ENCODE measurements at regions not wholly inside any gene's neighbourhood (a gene's known extent, or its start where the extent isn't known, plus 50 kb on each side); places are given as distances from the start of the nearest gene placed in this dataset.

DNA sequence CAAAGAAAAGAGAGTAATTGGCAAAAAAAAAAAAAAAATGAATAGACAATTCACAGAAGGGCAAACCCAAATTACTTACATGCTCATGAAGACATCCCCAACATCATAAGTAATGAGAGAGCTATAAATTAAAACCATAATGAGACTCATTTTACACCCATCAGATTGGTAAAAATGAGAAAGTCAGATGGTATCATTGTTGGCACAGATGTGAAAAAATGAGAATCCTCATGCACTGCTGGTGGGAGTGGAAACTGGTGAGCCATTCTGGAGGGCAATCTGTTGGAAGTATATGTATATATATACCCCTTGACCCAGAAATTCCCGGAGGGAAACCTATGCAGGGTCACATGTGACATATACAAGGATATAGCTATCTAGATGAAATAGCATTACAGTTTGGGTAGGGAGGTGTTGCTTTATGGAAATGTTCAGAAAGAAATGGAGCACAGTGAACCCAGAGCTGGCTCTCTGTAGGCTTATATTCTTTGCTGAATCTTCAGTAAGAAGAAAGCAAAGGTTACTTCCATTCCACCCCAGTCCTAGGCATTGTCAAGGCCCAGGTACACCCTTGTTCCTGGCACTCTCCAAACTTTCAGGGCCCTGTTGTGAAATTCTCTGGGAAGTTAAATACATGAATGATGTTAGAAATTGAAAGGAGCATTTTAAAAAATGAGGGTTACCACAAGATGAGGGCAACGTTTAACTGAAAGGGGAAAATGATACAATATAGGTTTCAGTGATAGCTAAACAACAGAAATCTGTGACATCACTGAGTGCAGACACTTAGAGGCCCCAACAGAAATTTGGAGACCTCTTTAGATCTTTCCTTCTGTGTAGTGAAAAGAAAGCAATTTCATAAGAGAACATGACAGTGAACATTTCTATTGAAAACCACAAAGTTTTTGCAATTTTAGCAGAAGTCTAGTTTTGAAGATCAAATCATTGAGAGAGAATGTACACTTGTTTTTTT, 132.7 kb upstream of the TPRG1 start:
- H3K9me3 ChIP-seq (ENCODE audit: insufficient read depth in 2 of 2, low read depth in 1 of 2, low read length in 1 of 2): no peaks in the 10 kb centered on the region
- no peak overlapping the region for H3K27ac ChIP-seq (ENCODE audit: low read depth, low read length)
- H3K14ac ChIP-seq (ENCODE audit: insufficient read length): no peak overlapping the region
- no peaks in the 10 kb centered on the region for H4K20me1 ChIP-seq (replicated peaks in 1 of 2; ENCODE audit: control insufficient read depth in 1 of 2, insufficient read depth in 2 of 2, low read length in 2 of 2)
- H3K56ac ChIP-seq (replicated peaks; ENCODE audit: insufficient read length, low read depth, low read length): no peak overlapping the region
- H3K4me3 ChIP-seq (ENCODE audit: extremely low read depth in 1 of 4, insufficient read depth in 2 of 4, low read depth in 3 of 4, low read length in 4 of 4): no peak overlapping the region
- no peaks in the 10 kb centered on the region for H3K36me3 ChIP-seq (ENCODE audit: control insufficient read depth in 2 of 4, insufficient read depth in 4 of 4, low read length in 3 of 4)
- H4K5ac ChIP-seq (ENCODE audit: insufficient read length, low read depth, low read length): no peak overlapping the region
- H2AK5ac ChIP-seq (ENCODE audit: low read depth, low read length): no peak overlapping the region
- H2BK20ac ChIP-seq (ENCODE audit: low read length): no peak overlapping the region
- no peak overlapping the region for H4K8ac ChIP-seq (ENCODE audit: extremely low read depth, insufficient read depth, low read length)
- no peak overlapping the region for H3K9ac ChIP-seq (replicated peaks in 1 of 4; ENCODE audit: extremely low read depth in 1 of 4, low read depth in 3 of 4, low read length in 3 of 4)
- no peak overlapping the region for H2BK5ac ChIP-seq (ENCODE audit: low read depth, low read length)
- DNase-seq (ENCODE audit: low read depth in 1 of 2, low spot score in 2 of 2): no peak
- no peak overlapping the region for H3K4me2 ChIP-seq (ENCODE audit: insufficient read depth in 1 of 2, low read depth in 2 of 2, low read length in 2 of 2)
- no peak overlapping the region for H2BK12ac ChIP-seq (ENCODE audit: low read depth, low read length)
- CTCF ChIA-PET (ENCODE audit: partially characterized antibody): interaction anchor here (0.6 to 4.2 kb wide), 8 partner anchors 10 to 1763 kb away, joined by 3 to 29 read pairs (median 4); no protein-coding TSS in a partner anchor
- H2AFZ ChIP-seq (ENCODE audit: low read length): no peak overlapping the region
- no peak overlapping the region for H2BK15ac ChIP-seq (ENCODE audit: low read length)
- H3K23me2 ChIP-seq (ENCODE audit: low read depth, low read length): no peaks in the 10 kb centered on the region
- no peak for FAIRE-seq
- no peak overlapping the region for H3K18ac ChIP-seq (ENCODE audit: extremely low read depth, low read length)
- no peak overlapping the region for H3K4ac ChIP-seq (replicated peaks; ENCODE audit: insufficient read length, low read depth, low read length)
- TF ChIP-seq SIX5 (IDR thresholded peaks at IDR 0.05; ENCODE audit: low read depth, low read length) (no peak), POLR2AphosphoS5 (IDR thresholded peaks at IDR 0.05; ENCODE audit: low read depth, low read length) (no peak), EGR1 (IDR thresholded peaks at IDR 0.05; ENCODE audit: borderline replicate concordance, low read depth, low read length) (no peak), TAF1 (IDR thresholded peaks at IDR 0.05; ENCODE audit: low read depth, low read length) (no peak), RFX5 (IDR thresholded peaks at IDR 0.05; ENCODE audit: borderline replicate concordance, low read depth, low read length) (no peak)
- H2BK120ac ChIP-seq (replicated peaks; ENCODE audit: low read depth, low read length): no peak overlapping the region
- H3K27me3 ChIP-seq (replicated peaks in 1 of 4; ENCODE audit: control insufficient read depth in 3 of 4, extremely low read depth in 1 of 4, insufficient read depth in 3 of 4, low read length in 3 of 4): no peaks in the 10 kb centered on the region
- H3K79me1 ChIP-seq (ENCODE audit: low read depth, low read length): no peaks in the 10 kb centered on the region
- 87% methylated on average over 2 of the region's 2 CpGs; no CpG with 5 or more reads in 1 of the 2 experiments for WGBS, 2 experiments (ENCODE audit: extremely low coverage in 1 of 2, insufficient coverage in 1 of 2, insufficient read length in 1 of 2, insufficient replicate concordance in 2 of 2, low coverage in 1 of 2, low lambda C conversion rate in 2 of 2, missing lambda C conversion rate in 1 of 2)
- POLR2A ChIA-PET (ENCODE audit: partially characterized antibody): no interaction called here
- no peak overlapping the region for H3K23ac ChIP-seq (ENCODE audit: insufficient read length)
- no peaks in the 10 kb centered on the region for H3K4me1 ChIP-seq (replicated peaks in 1 of 4; ENCODE audit: control insufficient read depth in 3 of 4, insufficient read depth in 4 of 4, low read length in 3 of 4)
- no peaks in the 10 kb centered on the region for H3K79me2 ChIP-seq (ENCODE audit: control insufficient read depth in 1 of 2, insufficient read depth in 2 of 2, low read length in 2 of 2)
- no peak overlapping the region for H4K91ac ChIP-seq (replicated peaks; ENCODE audit: insufficient read length, low read length)
